HEK293 (cell line): ENCODE measurements at regions not wholly inside any gene's neighbourhood (a gene's known extent, or its start where the extent isn't known, plus 50 kb on each side); places are given as distances from the start of the nearest gene placed in this dataset.

Source experiments
- GLIS1 ChIP-seq: fragments of 450-650 bp; formaldehyde crosslinking; IDR thresholded peaks from 2 replicates; pipeline ENCODE4 v1.5.1; 2016; ENCODE audit warnings: missing biosample characterization, missing genetic modification characterization
- KLF9 ChIP-seq: fragments of 450-650 bp; formaldehyde crosslinking; IDR thresholded peaks from 2 replicates; pipeline ENCODE4 v1.5.1; 2016; ENCODE audit warnings: missing biosample characterization, missing genetic modification characterization, low read depth
- SP2 ChIP-seq: fragments of 450-650 bp; formaldehyde crosslinking; IDR thresholded peaks from 2 replicates; pipeline ENCODE4 v1.5.1; 2016; ENCODE audit warnings: missing biosample characterization, missing genetic modification characterization
- ZBTB7A ChIP-seq: fragments of 450-650 bp; formaldehyde crosslinking; IDR thresholded peaks from 2 replicates; pipeline ENCODE4 v1.5.1; 2016; ENCODE audit warnings: low read depth, missing biosample characterization, missing genetic modification characterization
- ZNF248 ChIP-seq: fragments of 450-650 bp; formaldehyde crosslinking; IDR thresholded peaks from 2 replicates; pipeline ENCODE4 v1.5.1; 2017; ENCODE audit warnings: missing biosample characterization, missing genetic modification characterization
- ZNF274 ChIP-seq, 2 experiments: fragments of 200-500 bp in 1 of 2; fragments of 450-650 bp in 1 of 2; sonication (Bioruptor generic) in 1 of 2; formaldehyde crosslinking in 1 of 2; IDR thresholded peaks; 2 replicates each; pipeline versions ENCODE4 v1.5.1 to v1.6.1; 2014 to 2016; ENCODE audit warnings: borderline replicate concordance in 1 of 2, inconsistent platforms in 1 of 2, low read length in 1 of 2, missing biosample characterization in 1 of 2, missing genetic modification characterization in 1 of 2
- ZNF404 ChIP-seq: fragments of 450-650 bp; formaldehyde crosslinking; IDR thresholded peaks from 2 replicates; pipeline ENCODE4 v1.5.1; 2017; ENCODE audit warnings: missing biosample characterization, missing genetic modification characterization
- ZNF416 ChIP-seq: fragments of 450-650 bp; formaldehyde crosslinking; IDR thresholded peaks from 2 replicates; pipeline ENCODE4 v1.5.1; 2016; ENCODE audit warnings: missing biosample characterization, missing genetic modification characterization
- ZNF549 ChIP-seq: fragments of 450-650 bp; IDR thresholded peaks from 2 replicates; pipeline ENCODE4 v1.5.1; 2018; ENCODE audit warnings: missing biosample characterization, missing genetic modification characterization, mild to moderate bottlenecking, inconsistent platforms, moderate library complexity
- ZNF670 ChIP-seq: fragments of 450-650 bp; formaldehyde crosslinking; IDR thresholded peaks from 2 replicates; pipeline ENCODE4 v1.5.1; 2016; ENCODE audit warnings: missing biosample characterization, missing genetic modification characterization, low read depth
- TF ChIP-seq, protein P1 (sequence below): fragments of 450-650 bp; formaldehyde crosslinking; IDR thresholded peaks from 2 replicates; pipeline ENCODE4 v1.5.1; 2016; ENCODE audit warnings: missing biosample characterization, missing genetic modification characterization

GRCh38 chr10:128298587-128298986, 172.4 kb upstream of the MKI67 start:
- TF ChIP-seq ZNF248 (no peak), ZNF404 (tag by site-specific recombination) (no peak), ZNF416 (no peak), ZNF274 (IDR thresholded peaks at IDR 0.05; ENCODE audit: low read length) (no peak), ZNF274 (tag by site-specific recombination; IDR thresholded peaks at IDR 0.05; ENCODE audit: borderline replicate concordance) (no peak), ZNF549 (no peak), SP2 (no peak), GLIS1 (tag by site-specific recombination) (no peak), ZNF670 (no peak), KLF9 (tag by site-specific recombination) (no peak), ZBTB7A (tag by site-specific recombination) (no peak)
- TF ChIP-seq, protein P1, sequence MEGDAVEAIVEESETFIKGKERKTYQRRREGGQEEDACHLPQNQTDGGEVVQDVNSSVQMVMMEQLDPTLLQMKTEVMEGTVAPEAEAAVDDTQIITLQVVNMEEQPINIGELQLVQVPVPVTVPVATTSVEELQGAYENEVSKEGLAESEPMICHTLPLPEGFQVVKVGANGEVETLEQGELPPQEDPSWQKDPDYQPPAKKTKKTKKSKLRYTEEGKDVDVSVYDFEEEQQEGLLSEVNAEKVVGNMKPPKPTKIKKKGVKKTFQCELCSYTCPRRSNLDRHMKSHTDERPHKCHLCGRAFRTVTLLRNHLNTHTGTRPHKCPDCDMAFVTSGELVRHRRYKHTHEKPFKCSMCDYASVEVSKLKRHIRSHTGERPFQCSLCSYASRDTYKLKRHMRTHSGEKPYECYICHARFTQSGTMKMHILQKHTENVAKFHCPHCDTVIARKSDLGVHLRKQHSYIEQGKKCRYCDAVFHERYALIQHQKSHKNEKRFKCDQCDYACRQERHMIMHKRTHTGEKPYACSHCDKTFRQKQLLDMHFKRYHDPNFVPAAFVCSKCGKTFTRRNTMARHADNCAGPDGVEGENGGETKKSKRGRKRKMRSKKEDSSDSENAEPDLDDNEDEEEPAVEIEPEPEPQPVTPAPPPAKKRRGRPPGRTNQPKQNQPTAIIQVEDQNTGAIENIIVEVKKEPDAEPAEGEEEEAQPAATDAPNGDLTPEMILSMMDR (tag by site-specific recombination), result no peak
